AG09309 (cell line): ENCODE measurements at regions not wholly inside any gene's neighbourhood (a gene's known extent, or its start where the extent isn't known, plus 50 kb on each side); places are given as distances from the start of the nearest gene placed in this dataset.

ENCODE experiments used
- DNase-seq: peaks from one replicate; pipeline ENCODE4 v3.0.0-alpha.2; 2010; ENCODE audit warnings: low read depth
- H3K4me3 ChIP-seq: 2 replicates; pipeline ENCODE4 v1.5.1; 2011; ENCODE audit warnings: mild to moderate bottlenecking, low read depth, low read length, moderate library complexity; ENCODE audit not compliant: control insufficient read depth
- CTCF ChIP-seq: IDR thresholded peaks from 2 replicates; pipeline ENCODE4 v1.5.1; 2011; ENCODE audit warnings: mild to moderate bottlenecking, low read depth, low read length, inconsistent platforms; ENCODE audit not compliant: insufficient read depth, control insufficient read depth; ENCODE audit errors: missing control alignments

GRCh38 chr11:122259195-122259821 lies 143.3 kb upstream of the BLID start:
- no peak for DNase-seq
- TF ChIP-seq CTCF: no peak
- no peak overlapping the region for H3K4me3 ChIP-seq

- DNase-seq: no peak
- no peak for TF ChIP-seq CTCF
- no peak overlapping the region for H3K4me3 ChIP-seq
Observed at GRCh38 chr11:122258446-122259194, 142.6 kb upstream of the BLID start.

- no peak for TF ChIP-seq CTCF
- H3K4me3 ChIP-seq: no peak overlapping the region
- no peak for DNase-seq
Observed at GRCh38 chr11:122253589-122254231, 137.7 kb upstream of the BLID start.

- H3K4me3 ChIP-seq: no peak overlapping the region
- DNase-seq: no peak
- TF ChIP-seq CTCF: no peak
Observed at GRCh38 chr11:122248939-122249338, 132.9 kb upstream of the BLID start.

- DNase-seq: no peak
- no peak for TF ChIP-seq CTCF
- no peak overlapping the region for H3K4me3 ChIP-seq
Observed at GRCh38 chr11:122248131-122248530, 132.1 kb upstream of the BLID start.

GRCh38 chr11:122246874-122247273 lies 130.9 kb upstream of the BLID start:
- DNase-seq: no peak
- H3K4me3 ChIP-seq: no peak overlapping the region
- no peak for TF ChIP-seq CTCF
